CD4-positive, alpha-beta T cell (primary cell): ENCODE measurements at regions not wholly inside any gene's neighbourhood (a gene's known extent, or its start where the extent isn't known, plus 50 kb on each side); places are given as distances from the start of the nearest gene placed in this dataset.

Source experiments
- ATAC-seq: fragments of 200-7000 bp; cut with Tn5 transposase; one replicate; pipeline ENCODE4 v1.10.0; 2022; ENCODE audit warnings: mild to moderate bottlenecking; ENCODE audit not compliant: poor library complexity
- CTCF ChIA-PET: fragments of 350-600 bp; sonication (Branson Sonifier 250); formaldehyde crosslinking; loops from one replicate; lab custom pipeline; 2021; ENCODE audit warnings: antibody characterized with exemption, inconsistent platforms; lab: Charles Lee
- POLR2A ChIA-PET: fragments of 350-600 bp; sonication (Branson Sonifier 250); formaldehyde crosslinking; loops from one replicate; lab custom pipeline; 2021; ENCODE audit warnings: antibody characterized with exemption, inconsistent platforms; lab: Charles Lee
- DNase-seq, 14 experiments: peaks; one replicate each; pipeline ENCODE4 v3.0.0-alpha.2; 2013 to 2020; ENCODE audit warnings: mixed read lengths in 2 of 14
- H3K27ac ChIP-seq, 2 donors: one replicate each; pipeline versions ENCODE4 v1.5.1 to v1.7.0; 2013; ENCODE audit warnings: low read length in 2 of 2, low read depth in 1 of 2, mild to moderate bottlenecking in 1 of 2
- H3K27me3 ChIP-seq, 2 experiments: 1 replicate in 1 of 2; 2 replicates in 1 of 2; pipeline versions ENCODE4 v1.6.1 to v1.7.0; 2013; ENCODE audit warnings: low read length in 2 of 2, control low read depth in 1 of 2, mild to moderate bottlenecking in 1 of 2, moderate library complexity in 1 of 2; ENCODE audit not compliant: insufficient read depth in 2 of 2, control insufficient read depth in 1 of 2
- H3K36me3 ChIP-seq: one replicate; pipeline ENCODE4 v1.6.1; 2013; ENCODE audit warnings: low read length, control low read depth; ENCODE audit not compliant: insufficient read depth
- H3K4me1 ChIP-seq: one replicate; pipeline ENCODE4 v1.6.1; 2013; ENCODE audit warnings: low read length, control low read depth; ENCODE audit not compliant: insufficient read depth
- H3K4me3 ChIP-seq: one replicate; pipeline ENCODE4 v1.5.1; 2013; ENCODE audit warnings: mild to moderate bottlenecking, low read length, moderate library complexity
- H3K9me3 ChIP-seq, 2 experiments: 1 replicate in 1 of 2; 2 replicates in 1 of 2; pipeline versions ENCODE4 v1.6.1 to v1.7.0; 2013; ENCODE audit warnings: low read length in 2 of 2, mild to moderate bottlenecking in 2 of 2, control low read depth in 1 of 2, moderate library complexity in 1 of 2; ENCODE audit not compliant: control insufficient read depth in 1 of 2, insufficient read depth in 1 of 2
- H3K27ac Mint-ChIP-seq: one replicate; pipeline ENCODE4 v1.8.0; 2020; ENCODE audit warnings: mixed read lengths
- H3K27me3 Mint-ChIP-seq: one replicate; pipeline ENCODE4 v1.8.0; 2021; ENCODE audit warnings: mixed read lengths
- H3K36me3 Mint-ChIP-seq: one replicate; pipeline ENCODE4 v1.8.0; 2021; ENCODE audit warnings: low read depth, mixed read lengths
- H3K4me1 Mint-ChIP-seq: one replicate; pipeline ENCODE4 v1.8.0; 2021; ENCODE audit warnings: low read depth, mixed read lengths
- H3K4me3 Mint-ChIP-seq: one replicate; pipeline ENCODE4 v1.8.0; 2020; ENCODE audit warnings: mild to moderate bottlenecking, mixed read lengths
- H3K9me3 Mint-ChIP-seq: one replicate; pipeline ENCODE4 v1.8.0; 2020; ENCODE audit warnings: mixed read lengths
- intact Hi-C, 2 experiments: fragments of 100-400 bp; cut with DNase I in 1 of 2; cut with micrococcal nuclease in 1 of 2; formaldehyde crosslinking; loops; one replicate each; pipeline versions ENCODE4 v1.15.1 to v1.9.0; 2023 to 2025; cut with DNase I, micrococcal nuclease
- TF ChIP-seq, protein P1 (sequence below): fragments of 200-600 bp; IDR thresholded peaks from one replicate; pipeline ENCODE4 v1.8.0; 2022; ENCODE audit warnings: antibody characterized with exemption, mild to moderate bottlenecking

DNA sequence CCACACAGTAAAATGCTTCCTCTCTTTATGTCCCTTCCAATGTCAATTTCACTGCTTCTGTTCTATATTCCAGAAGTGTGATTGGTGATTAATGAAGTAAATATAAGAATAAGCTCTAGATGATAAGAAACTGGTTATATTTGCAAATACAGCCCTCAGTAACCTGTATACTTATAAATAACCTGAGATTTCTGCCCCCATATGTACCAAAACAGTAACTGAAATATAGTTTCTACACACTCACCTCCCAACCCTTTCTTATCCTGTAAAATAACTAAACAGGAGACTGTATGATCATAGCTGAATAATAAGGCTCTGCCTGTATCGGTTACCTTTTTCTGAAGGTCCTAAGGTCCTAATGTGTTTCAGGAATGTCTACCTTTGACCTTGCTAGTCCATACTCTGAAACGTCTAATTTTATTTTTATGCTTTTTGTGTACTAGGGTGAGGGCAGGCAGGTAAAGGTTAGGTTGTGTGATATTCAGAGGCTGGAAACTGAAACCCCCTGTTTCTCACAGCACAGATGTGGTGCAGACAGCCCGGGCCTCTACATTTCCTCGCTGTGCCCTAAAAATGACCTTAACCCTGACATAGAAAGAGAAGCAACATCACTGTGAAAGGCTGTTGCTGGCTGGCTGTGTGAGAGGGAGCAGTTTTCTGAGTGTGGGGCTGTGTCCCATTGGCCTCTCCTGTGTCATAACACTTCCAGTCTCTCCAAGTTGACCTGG is 378.8 kb downstream of the CENPW start:
- no peaks in the 10 kb centered on the region for H3K27me3 Mint-ChIP-seq
- ChIA-PET POLR2A (no interaction called here), CTCF (no interaction called here)
- Histone ChIP-seq H3K4me3 (no peak overlapping the region), H3K27ac (no peak overlapping the region), H3K36me3 (no peaks in the 10 kb centered on the region), H3K9me3 (no peaks in the 10 kb centered on the region), H3K27me3 (no peaks in the 10 kb centered on the region), H3K4me1 (no peaks in the 10 kb centered on the region)
- intact Hi-C loops = no loop called here
- H3K27ac Mint-ChIP-seq = no peak overlapping the region
- no peaks in the 10 kb centered on the region for H3K36me3 Mint-ChIP-seq
- no peaks in the 10 kb centered on the region for H3K4me1 Mint-ChIP-seq
- ATAC-seq (no peak), DNase-seq (no peak)
- no peak overlapping the region for H3K4me3 Mint-ChIP-seq
- TF ChIP-seq, protein P1, sequence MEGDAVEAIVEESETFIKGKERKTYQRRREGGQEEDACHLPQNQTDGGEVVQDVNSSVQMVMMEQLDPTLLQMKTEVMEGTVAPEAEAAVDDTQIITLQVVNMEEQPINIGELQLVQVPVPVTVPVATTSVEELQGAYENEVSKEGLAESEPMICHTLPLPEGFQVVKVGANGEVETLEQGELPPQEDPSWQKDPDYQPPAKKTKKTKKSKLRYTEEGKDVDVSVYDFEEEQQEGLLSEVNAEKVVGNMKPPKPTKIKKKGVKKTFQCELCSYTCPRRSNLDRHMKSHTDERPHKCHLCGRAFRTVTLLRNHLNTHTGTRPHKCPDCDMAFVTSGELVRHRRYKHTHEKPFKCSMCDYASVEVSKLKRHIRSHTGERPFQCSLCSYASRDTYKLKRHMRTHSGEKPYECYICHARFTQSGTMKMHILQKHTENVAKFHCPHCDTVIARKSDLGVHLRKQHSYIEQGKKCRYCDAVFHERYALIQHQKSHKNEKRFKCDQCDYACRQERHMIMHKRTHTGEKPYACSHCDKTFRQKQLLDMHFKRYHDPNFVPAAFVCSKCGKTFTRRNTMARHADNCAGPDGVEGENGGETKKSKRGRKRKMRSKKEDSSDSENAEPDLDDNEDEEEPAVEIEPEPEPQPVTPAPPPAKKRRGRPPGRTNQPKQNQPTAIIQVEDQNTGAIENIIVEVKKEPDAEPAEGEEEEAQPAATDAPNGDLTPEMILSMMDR = no peak
- H3K9me3 Mint-ChIP-seq = no peaks in the 10 kb centered on the region

DNA sequence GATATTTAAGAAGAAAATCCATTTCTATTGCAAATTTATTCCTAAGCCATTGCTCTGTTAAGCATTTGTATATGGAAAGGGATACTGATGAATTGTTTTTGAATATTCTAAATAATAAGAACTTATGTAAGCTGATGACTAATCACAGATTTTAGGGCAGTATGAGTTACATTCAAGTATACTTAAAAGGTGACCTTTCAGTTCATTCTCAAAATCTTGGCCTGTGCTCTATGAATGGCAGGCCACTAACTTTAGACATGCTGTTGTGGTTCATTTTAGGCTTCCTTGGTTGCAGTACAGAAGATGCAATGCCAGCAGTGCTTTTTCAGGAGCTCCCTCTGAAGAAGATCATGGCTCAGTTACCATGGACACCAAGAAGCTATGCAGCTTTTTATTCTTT is 380.4 kb downstream of the CENPW start:
- intact Hi-C loops = no loop called here
- TF ChIP-seq, protein P1 = no peak
- Histone ChIP-seq H3K9me3 (no peaks in the 10 kb centered on the region), H3K4me3 (no peak overlapping the region), H3K36me3 (no peaks in the 10 kb centered on the region), H3K27ac (no peak overlapping the region), H3K4me1 (no peaks in the 10 kb centered on the region), H3K27me3 (no peaks in the 10 kb centered on the region)
- Mint-ChIP-seq H3K4me3 (no peak overlapping the region), H3K27ac (no peak overlapping the region), H3K9me3 (peaks cover 1% of the 10 kb centered on the region), H3K27me3 (no peaks in the 10 kb centered on the region), H3K36me3 (no peaks in the 10 kb centered on the region), H3K4me1 (no peaks in the 10 kb centered on the region)
- no peak for ATAC-seq
- ChIA-PET CTCF (no interaction called here), POLR2A (interaction anchor here (0.6 kb wide), 1 partner anchor 468 kb away, joined by 4 read pairs; no protein-coding TSS in a partner anchor)
- DNase-seq = no peak

DNA sequence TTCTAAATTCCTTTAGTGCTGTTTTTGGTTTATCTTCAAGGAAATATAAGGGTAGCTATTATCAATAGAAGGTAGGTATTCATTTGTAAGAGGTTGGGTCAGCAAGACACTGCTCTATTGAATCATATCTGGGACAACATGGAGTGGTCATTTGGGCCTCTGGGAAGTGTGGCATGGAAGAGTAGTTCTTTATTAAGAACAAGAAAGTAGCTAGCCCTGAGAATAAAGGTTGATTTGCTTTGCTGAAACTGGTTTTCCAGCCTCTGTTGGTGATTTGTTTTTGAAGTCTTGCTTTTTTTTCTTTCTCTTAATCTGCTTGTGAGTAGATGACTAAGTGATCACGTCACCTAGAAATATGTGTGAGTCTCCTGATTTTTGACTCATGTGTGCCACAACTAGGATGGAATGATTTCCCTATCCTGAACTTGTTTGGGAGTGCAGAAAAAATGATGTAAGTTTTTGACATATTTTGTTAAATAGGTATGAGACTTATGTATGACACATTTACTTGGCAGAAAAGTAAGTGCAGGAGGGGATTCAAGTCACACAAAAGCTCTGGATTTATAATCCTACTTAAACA is 381.8 kb downstream of the CENPW start:
- Histone ChIP-seq H3K27ac (no peak overlapping the region), H3K27me3 (no peaks in the 10 kb centered on the region), H3K9me3 (peaks cover 0 to 6% of the 10 kb centered on the region in 2 experiments), H3K4me1 (no peaks in the 10 kb centered on the region), H3K4me3 (no peak overlapping the region), H3K36me3 (no peaks in the 10 kb centered on the region)
- Mint-ChIP-seq H3K27ac (no peak overlapping the region), H3K4me1 (no peaks in the 10 kb centered on the region), H3K9me3 (peaks cover 2% of the 10 kb centered on the region), H3K27me3 (no peaks in the 10 kb centered on the region), H3K4me3 (no peak overlapping the region), H3K36me3 (no peaks in the 10 kb centered on the region)
- intact Hi-C loops = no loop called here
- TF ChIP-seq, protein P1 = no peak
- CTCF ChIA-PET = no interaction called here
- no peak for DNase-seq
- no peak for ATAC-seq
- POLR2A ChIA-PET = no interaction called here
